ENCODE measurements at regions not wholly inside any gene's neighbourhood (a gene's known extent, or its start where the extent isn't known, plus 50 kb on each side); places are given as distances from the start of the nearest gene placed in this dataset.

- TF ChIP-seq CTCF (conservative IDR thresholded peaks at IDR 0.05; ENCODE audit: low read length) (no peak), EZH2phosphoT487 (IDR thresholded peaks at IDR 0.05; ENCODE audit: borderline replicate concordance) (no peak)
Measured at GRCh38 chr7:135840591-135840990, 92.0 kb upstream of the FAM180A start.
